HG03280 (cell line): ENCODE measurements at regions not wholly inside any gene's neighbourhood (a gene's known extent, or its start where the extent isn't known, plus 50 kb on each side); places are given as distances from the start of the nearest gene placed in this dataset.
"Not testable (repeated sequence)": the region's sequence is repeated elsewhere in the genome, so short reads cannot be mapped to it uniquely, and the experiment has no call there.

Experiments
- ATAC-seq: cut with Tn5 transposase; IDR thresholded peaks from one replicate; pipeline ENCODE4 v1.9.1; 2021; ENCODE audit warnings: mild to moderate bottlenecking, moderate library complexity; ENCODE audit not compliant: unreplicated experiment

DNA sequence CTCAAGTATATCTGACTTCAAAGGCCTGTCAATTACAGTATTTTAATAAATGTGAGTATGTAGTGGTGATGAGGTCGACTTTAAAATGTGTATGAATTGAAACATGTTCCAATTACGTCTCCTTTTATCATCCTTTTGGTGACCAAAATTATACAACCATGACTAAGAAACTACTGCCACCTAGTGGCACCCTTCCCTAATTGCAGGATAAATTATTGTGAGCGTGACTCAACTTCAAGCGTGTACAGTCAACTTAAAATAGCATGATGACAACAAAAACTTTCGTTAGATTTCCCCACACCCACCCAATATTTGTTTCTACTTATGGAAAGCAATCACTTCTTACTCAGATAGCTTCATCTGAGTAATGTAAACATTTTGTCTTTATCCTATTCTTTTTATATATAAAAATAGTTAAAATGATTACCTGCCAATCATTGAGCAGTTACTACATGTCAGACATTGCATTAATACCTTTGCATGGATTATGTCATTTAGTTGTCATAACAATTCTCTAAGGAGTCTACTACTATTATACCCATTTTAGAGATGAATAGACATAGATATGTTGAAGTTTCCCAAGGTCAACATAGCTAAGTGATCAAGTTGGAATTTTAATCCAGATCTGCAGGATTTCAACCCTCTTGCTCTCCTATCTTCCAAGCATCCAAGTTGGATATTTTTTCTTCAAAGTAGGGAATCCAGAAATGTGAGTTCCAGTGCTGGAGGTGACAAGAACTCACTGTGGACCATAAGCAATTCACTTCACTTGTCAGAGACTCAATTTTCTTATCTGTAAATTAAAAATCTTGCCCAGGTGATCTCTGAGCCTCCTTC is 106.0 kb downstream of the MEX3B start:
- no peak for ATAC-seq

DNA sequence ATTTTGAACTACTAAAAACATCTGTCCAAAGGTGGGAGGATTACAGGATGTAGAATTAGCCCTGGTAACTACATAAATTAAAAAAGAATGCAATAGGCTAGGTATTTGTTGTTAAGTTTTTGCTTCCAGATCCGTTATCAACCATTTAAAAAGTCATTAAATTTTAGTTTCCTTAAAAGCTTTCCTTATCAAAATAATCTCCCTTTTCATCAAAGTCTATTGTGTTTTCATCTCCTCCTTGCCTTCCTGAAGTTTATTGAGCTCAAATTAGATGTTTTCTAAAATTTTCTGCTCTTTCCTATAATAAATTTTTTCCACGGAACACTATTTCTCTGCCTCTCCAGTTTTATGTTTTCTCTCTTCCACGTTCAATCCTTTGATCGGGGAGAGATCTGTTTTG is 108.6 kb downstream of the MEX3B start:
- no peak for ATAC-seq

DNA sequence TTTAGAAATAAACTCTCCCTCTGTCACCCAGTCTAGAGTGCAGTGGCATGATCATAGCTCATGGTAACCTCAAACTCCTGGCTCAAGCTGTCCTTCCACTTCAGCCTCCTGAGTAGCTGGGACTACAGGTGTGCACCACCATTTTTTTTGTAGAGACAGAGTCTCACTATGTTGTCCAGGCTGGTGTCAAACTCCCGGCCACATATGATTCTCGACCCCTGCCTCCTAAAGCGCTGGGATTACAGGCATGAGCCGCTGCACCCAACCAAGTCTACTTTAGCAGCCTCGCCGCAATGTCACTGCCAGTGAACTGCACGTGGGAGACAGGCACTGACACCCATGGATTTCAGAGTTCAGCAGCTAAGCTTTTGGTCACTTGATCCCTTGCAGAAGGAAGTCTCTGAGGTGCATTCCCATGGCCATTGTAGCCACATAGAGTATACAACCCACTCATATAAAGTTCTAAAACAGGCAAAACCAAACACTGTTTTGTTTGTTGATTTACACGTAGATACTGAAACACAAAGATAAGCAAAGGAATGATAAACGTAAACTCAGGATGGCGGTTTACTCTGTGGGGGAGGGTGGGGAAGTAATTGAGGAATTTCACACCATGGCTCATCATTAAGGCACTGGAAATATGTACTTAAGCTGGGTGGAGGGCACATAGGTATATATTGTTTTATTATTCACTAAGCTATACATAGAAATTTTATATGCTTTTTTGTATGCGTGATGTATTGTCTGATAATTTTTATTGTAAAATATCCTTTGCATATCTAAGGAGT is 115.0 kb downstream of the MEX3B start:
- no peak for ATAC-seq

DNA sequence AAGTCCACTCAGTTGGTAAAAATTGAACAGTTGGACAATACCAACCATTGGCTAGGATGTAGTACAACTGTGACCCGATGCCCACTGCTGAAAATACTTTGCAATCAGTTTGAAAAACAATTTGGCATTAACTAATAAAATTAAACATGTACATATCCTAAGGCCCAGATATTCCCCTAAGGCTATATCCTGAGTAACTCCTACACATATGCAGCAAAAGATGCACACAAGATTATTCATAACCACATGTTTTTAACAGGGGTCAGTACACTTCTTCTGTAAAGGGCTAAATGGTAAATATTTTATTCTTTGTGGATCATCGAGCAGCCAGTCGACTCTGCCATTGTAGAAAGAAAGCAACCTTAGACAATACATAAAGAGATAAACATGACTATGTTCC is 116.3 kb downstream of the MEX3B start:
- no peak for ATAC-seq

DNA sequence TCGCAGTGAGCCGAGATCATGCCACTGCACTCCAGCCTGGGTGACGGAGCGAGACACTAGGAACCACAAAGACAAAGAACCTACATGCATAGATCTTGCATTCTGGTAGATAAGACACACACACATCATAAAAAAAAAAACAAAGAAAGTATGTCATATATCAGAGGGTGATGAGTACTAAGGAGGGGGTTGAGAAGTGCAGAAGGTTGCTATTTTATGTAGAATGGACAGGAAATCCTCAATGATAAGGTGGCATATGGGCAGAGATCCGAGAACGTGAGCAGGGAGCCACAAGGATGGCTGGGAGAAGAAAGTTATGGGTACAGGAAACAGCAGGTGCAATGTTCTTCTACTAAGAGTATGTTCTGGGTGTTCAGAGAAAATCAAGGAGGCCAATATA is 118.8 kb downstream of the MEX3B start:
- no peak for ATAC-seq

DNA sequence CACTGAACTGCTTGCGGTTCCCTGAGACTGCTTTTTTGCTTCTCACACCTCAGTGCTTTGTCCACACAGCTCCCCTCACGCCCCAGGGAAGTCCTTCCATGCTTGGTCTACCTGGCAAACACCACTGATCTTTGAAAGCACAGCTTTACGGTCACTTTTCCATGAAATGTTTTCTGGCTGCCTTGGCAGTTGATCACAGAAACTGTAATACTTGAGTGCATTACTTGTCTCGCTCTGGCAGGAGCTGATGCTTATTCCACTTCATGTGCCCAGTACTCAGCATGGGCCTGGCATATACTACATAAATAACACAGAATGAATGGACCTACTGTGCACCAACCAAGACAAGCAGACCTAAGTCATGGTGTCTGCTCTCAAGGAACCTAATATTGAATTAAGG is 121.1 kb downstream of the MEX3B start:
- no peak for ATAC-seq

DNA sequence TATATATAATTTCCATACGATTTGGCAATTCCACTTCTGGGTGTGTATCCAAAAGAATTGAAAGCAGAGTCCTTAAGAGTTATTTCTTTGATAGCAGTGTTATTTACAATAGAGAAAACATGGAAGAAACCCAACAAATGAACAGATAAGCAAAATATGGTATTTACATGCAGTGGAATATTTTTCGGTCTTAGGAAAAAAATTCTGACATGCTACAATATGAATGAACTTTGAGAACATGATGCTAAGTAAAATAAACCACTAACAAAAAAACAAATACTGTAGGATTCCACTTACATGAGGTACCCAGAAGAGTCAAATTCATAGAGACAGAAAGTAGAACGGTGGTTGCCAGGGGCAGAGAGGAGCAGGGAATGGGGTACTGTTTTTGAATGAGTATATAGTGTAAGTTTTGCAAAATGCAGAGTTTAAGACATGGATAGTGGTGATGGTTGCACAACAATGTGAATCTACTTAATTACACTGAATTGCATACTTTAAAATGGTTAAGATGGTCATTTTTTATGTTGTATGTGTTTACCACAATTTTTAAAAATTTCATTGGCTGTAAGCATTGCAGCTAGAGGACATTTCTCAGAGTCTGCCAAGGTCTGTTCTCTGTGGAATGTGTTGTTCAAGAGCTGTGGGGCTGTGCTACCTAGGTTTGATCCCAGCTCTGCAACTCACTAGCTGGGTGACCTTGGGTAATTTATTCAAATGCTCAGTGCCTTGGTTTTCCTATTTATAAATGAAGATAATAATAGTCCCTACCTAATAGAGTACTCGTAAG is 122.1 kb downstream of the MEX3B start:
- no peak for ATAC-seq

DNA sequence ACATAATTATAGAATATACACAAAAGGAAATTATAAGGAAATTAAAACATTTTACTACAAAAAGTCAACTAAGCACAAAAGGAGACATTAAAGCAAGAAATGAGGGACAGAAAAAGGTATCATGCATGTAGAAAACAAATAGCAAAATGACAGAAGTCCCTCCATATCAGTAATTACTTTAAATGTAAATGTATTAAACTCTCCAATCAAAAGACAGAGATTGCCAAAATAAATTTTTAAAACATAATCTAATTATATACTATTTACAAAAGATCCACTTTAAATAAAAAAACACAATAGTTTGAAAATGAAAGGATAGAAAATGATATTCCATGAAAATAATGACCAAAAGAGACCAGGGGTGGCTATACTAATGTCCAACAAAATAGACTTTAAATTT is 123.7 kb downstream of the MEX3B start:
- no peak for ATAC-seq

DNA sequence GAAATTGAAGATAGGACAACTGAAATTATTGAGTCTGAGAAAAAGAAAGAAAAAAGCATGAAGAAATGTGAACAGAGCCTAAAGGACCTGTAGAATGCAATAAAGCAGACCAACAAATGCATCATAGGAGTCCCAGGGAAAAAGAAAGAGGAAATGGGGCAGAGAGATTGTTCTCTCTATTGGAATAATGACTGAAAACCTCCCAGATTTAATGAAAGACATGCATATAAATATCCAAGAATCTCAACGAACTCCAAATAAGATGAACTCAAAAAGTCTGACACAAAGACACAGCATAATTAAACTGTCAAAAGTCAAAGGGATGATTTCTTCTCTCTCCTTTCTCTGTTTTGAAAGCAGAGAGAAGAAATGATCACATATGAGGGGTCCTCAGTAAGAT is 124.7 kb downstream of the MEX3B start:
- no peak for ATAC-seq

DNA sequence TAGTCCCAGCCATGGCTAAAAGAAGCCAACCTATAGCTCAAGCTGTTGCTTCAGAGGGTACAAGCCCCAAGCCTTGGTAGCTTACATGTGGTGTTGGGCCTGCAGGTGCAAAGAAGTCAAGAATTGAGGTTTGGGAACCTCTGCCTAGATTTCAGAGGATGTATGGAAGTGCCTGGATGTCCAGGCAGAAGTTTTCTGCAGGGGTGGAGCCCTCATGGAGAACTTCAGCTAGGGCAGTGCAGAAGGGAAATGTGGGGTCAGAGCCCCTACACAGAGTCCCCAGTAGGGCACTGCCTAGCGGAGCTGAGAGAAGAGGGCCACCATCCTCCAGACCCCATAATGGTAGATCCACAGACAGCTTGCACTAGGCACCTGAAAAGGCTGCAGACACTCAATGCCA is 127.1 kb downstream of the MEX3B start:
- ATAC-seq = not testable (repeated sequence)

DNA sequence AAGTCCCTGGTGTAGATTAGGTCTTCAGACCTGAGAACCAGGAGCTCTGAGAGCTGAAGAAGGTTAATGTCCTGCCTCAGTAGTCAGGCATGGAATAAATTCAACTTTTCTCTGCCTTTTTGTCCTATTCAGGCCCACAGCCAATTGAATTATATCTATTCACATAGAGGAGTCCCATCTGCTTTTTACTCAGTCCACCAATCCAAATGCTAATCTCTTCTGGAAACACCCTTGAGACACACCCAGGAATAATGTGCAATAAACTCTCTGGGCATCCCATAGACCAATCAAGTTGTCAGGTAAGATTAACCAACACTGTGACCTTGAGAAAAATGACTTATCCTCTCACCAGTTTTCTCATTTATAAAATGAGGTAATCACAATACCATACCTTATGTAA is 129.4 kb downstream of the MEX3B start:
- ATAC-seq = no peak

DNA sequence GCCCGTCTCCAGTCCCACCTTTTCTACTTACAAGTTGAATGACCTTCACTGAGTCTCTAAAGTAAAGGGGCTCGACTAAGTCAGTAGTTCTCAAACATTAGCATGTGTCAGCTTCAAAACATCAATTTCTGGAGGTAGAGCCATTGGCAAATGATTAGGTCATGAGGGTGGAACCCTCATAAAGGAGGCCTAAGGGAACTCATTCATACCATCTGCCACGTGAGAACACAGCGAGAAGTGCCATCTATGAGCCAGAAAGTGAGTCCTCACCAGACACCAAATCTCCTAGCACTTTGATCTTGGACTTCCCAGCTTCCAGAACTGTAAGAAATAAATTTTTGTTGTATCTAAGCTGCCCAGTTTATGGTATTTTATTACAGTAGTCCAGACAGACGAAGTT is 129.8 kb downstream of the MEX3B start:
- no peak for ATAC-seq

DNA sequence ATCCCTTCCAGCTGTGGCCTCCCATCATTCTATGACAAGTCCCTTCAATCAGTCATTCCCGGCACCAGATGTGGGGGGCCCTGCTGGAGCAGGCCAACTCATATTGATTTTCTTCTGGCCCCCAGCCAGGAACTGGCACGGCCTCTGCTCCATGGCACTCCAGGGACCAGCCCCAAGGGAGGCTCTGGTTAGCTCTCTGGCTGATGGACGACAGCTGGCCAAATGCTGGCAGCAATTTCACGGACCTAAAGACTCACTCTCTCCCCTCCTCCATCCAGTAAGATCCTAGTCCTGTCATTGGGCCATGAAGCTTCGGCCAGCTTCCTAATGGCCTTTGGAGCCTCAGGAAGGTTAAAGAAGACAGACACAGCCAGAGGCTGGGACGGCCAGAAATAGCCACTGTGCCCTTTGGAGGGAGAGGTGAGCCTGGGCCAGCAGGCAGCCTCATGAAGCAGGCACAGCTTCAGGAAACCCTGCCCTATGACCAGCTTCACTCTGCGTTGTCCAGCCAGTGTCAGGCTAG is 131.0 kb downstream of the MEX3B start:
- no peak for ATAC-seq

DNA sequence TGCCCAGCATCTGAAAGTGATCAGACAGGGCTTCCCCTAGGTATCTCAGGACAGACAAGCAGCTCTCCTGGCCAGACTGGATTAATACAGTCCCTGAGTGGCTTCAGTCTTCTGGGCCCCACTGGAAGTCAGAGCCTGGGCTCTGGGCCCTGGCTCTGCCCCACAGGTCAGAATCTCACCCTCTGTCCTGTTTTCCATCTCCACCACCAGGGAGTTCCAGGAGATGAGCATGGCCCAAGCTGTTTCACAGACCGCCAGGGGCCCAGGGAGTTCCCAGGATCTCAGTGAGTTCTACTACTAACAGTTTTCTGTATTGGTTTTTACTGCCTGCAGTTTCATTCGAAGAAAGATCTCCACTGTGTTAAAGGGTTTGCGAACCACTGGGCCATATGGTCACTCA is 131.5 kb downstream of the MEX3B start:
- no peak for ATAC-seq

DNA sequence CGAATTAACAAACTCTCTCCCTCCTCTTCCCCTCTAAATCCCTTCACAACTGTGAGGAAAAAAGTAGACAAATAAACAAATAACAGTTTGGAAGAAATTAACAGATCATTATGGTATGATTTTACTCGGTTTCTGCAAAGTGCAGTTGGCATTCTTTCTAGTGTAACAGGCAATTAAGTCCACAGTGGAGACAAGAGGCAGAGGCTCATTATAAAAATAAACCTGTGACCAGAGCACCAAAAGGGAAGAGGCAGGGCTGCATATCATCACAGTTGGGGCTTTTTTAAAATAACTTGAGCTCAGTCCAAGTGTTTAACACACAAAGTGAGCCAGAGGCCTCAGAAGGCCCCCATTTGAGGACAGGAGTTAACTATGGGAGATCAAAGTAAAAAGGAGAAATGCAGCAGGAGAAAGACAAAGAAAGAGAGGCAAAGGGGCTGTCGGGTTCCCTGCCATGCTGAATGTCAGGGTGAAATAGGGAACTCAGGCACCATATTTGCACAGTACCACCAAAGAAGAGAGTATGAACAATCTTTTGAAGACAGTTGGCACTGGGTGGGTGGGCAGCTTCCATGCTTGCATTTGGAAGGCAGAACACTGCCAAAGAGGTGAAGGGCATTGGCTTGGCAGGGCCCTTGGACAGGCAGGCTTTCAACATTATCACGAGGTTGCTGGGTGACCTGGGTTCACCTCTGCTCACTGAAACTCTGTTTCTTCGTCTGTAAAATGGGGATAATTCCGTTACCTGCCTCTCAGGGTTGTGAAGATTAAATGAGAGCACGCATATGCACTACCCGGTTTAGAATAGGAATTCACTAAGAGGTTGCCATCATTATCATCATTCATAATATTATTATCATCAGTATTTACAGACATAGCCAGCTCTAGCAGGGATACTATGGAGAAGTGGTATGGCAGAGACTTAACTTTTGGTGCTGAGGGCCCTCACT is 134.5 kb downstream of the MEX3B start:
- ATAC-seq = no peak

DNA sequence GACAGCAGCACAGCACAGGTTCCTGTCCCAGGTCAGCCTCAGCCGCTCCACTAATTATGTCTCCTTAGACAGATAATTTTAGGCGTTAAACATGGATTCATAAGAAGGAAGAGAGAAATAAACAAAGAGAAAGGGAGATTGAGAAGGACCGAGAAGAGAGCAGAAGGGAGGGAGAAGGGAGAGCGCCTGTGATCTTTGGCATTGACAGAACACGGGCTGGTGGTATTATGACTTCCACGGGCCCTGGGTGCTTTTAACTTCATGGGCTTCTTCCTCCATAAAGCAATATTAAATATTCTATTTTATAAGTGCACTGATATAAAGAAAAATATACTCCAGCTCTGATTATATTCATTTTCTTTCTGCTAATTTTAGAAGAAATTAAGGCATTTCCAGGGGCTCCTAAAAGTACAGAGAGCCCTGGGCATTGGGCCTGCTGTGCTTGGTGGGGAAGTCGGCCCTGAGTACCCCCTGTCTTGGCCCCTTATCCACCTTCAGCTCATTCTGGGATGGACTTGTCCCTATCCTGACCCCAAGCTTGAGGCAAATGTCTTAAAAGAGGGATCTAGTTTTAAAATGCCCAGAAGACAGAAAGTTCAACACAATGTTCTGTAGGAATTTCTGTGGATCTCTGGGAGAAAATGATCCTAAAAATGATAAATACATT is 135.3 kb downstream of the MEX3B start:
- ATAC-seq = no peak

DNA sequence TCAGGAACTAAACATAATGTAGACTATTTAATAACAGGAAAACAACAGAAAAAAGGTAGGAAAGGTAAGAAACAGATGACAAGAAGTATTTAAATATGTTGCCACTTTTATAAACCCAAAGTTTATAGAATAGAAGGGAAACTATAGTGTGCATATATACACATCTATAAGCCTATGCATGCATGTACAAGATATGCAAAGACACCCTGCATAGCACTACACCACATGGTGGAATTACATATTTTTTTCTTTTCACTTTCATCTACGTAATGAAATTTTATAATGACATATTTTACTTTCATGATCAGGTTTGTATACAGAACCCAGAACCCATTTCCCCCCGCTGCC is 136.8 kb downstream of the MEX3B start:
- no peak for ATAC-seq

DNA sequence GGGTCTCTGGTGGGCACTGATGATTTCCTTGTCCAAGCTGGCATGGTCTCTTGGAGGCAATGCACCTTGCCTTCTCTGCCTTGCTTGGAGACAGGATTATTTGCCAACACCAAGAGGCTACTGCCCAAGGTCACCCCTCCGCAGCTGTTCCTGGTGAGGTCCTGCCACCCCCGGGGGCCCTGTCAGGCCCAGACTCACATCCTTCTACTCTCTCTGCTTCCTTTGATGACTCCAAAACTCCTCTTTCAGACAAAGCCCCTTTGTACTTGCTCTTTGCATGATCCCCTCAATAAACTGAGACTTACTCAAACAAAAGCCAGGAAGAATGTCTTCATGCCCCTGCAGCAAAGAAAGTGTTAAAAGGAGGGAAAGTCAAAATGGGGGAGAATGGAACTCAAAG is 137.7 kb downstream of the MEX3B start:
- ATAC-seq = no peak

DNA sequence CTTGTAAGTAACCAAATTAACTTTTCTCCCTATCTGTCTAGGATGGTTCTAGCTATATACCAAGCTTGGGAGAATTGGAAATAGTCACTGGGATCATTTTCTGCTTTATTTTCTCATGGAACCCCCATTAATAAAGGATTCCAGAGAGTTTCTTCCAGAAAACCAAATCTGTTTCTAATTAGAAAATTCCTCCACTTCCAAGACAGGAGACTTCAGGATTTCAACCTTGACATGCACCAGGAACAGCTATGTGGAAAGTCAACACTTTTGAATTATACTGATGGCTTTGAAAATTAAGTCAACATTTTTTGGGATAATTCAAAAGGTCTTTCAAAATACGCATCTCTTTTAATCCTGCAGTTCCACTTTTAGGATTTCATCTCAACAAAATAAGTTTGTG is 138.3 kb downstream of the MEX3B start:
- no peak for ATAC-seq

DNA sequence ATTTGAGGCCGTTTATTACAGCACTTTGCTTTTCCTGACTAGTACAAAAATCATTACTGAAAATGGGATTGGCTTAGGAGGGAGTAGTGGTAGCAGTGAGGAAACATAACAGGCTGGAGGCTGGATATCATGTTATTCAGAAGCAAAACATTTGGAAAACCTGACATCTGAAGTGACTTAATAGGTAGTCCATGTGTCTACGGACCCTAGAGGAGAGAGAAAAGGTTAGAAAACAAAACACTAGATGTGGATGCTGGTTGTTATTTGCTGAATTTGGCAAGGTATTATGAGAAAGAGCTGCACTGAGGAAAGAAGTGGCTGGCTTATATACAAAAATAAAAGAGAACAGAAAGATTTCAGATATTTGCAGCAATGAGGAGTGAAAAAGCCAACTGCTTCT is 139.9 kb downstream of the MEX3B start:
- ATAC-seq = no peak
